ENCODE measurements at regions not wholly inside any gene's neighbourhood (a gene's known extent, or its start where the extent isn't known, plus 50 kb on each side); places are given as distances from the start of the nearest gene placed in this dataset.

- TF ChIP-seq, protein P1, sequence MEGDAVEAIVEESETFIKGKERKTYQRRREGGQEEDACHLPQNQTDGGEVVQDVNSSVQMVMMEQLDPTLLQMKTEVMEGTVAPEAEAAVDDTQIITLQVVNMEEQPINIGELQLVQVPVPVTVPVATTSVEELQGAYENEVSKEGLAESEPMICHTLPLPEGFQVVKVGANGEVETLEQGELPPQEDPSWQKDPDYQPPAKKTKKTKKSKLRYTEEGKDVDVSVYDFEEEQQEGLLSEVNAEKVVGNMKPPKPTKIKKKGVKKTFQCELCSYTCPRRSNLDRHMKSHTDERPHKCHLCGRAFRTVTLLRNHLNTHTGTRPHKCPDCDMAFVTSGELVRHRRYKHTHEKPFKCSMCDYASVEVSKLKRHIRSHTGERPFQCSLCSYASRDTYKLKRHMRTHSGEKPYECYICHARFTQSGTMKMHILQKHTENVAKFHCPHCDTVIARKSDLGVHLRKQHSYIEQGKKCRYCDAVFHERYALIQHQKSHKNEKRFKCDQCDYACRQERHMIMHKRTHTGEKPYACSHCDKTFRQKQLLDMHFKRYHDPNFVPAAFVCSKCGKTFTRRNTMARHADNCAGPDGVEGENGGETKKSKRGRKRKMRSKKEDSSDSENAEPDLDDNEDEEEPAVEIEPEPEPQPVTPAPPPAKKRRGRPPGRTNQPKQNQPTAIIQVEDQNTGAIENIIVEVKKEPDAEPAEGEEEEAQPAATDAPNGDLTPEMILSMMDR (IDR thresholded peaks at IDR 0.05) = no peak
- no peak for TF ChIP-seq POLR2A (IDR thresholded peaks at IDR 0.05)
Observed at GRCh38 chr7:113968713-113969112, 49.9 kb upstream of the PPP1R3A start.
